K562 (cell line): ENCODE measurements at regions not wholly inside any gene's neighbourhood (a gene's known extent, or its start where the extent isn't known, plus 50 kb on each side); places are given as distances from the start of the nearest gene placed in this dataset.

ENCODE experiments used
- CCAR2 ChIP-seq: fragments of 200-400 bp; formaldehyde crosslinking; IDR thresholded peaks from 2 replicates; pipeline ENCODE4 v1.6.1; 2017; ENCODE audit warnings: mild to moderate bottlenecking, low read depth, low read length
- CEBPG ChIP-seq, 3 experiments: fragments of 200-800 bp in 1 of 3; sonication (Bioruptor generic) in 1 of 3; sonication (generic) in 1 of 3; formaldehyde crosslinking in 1 of 3; IDR thresholded peaks in 2 of 3; conservative IDR thresholded peaks in 1 of 3; 2 replicates each; pipeline versions ENCODE4 v1.6.1 to v1.8.0; 2016 to 2022; ENCODE audit warnings: missing compliant biosample characterization in 2 of 3, missing genetic modification characterization in 2 of 3, mild to moderate bottlenecking in 1 of 3, missing genetic modification reagents in 1 of 3
- CEBPZ ChIP-seq: fragments of 150-350 bp; IDR thresholded peaks from 2 replicates; pipeline ENCODE4 v1.6.1; 2014; ENCODE audit warnings: low read depth, mild to moderate bottlenecking, low read length, borderline replicate concordance
- HDAC6 ChIP-seq: IDR thresholded peaks from 2 replicates; pipeline ENCODE4 v1.6.1; 2012; ENCODE audit warnings: low read depth, mild to moderate bottlenecking, control low read depth, inconsistent platforms, low read length, moderate library complexity
- IRF9 ChIP-seq: fragments of 450-650 bp; IDR thresholded peaks from 2 replicates; pipeline ENCODE4 v1.6.1; 2016; ENCODE audit warnings: missing biosample characterization, missing genetic modification characterization
- MEIS2 ChIP-seq: fragments of 450-650 bp; IDR thresholded peaks from 2 replicates; pipeline ENCODE4 v1.6.1; 2014; ENCODE audit warnings: mild to moderate bottlenecking; ENCODE audit not compliant: partially characterized antibody
- NR3C1 ChIP-seq: sonication (generic); formaldehyde crosslinking; IDR thresholded peaks from 2 replicates; pipeline ENCODE4 v1.8.1; 2022; ENCODE audit warnings: missing genetic modification reagents
- STAG1 ChIP-seq: sonication (generic); formaldehyde crosslinking; IDR thresholded peaks from 2 replicates; pipeline ENCODE4 v1.5.0; 2020; ENCODE audit warnings: missing genetic modification reagents, borderline replicate concordance

GRCh38 chr16:80109581-80109980, 431.2 kb upstream of the DYNLRB2 start:
- TF ChIP-seq NR3C1 (CRISPR knock-in tag) (no peak), CEBPZ (no peak), MEIS2 (no peak), CCAR2 (no peak), STAG1 (CRISPR knock-in tag) (no peak), IRF9 (tag) (no peak), CEBPG (CRISPR knock-in tag; IDR thresholded peaks at IDR 0.05) (no peak), CEBPG (tag; conservative IDR thresholded peaks at IDR 0.05 in 1 of 2, IDR thresholded peaks at IDR 0.05 in 1 of 2) (no peak), HDAC6 (no peak)
